HL-60 (cell line): ENCODE measurements at regions not wholly inside any gene's neighbourhood (a gene's known extent, or its start where the extent isn't known, plus 50 kb on each side); places are given as distances from the start of the nearest gene placed in this dataset.

Experiments used
- DNase-seq, 2 experiments: peaks; one replicate each; pipeline ENCODE4 v3.0.0-alpha.2; 2010 to 2020; ENCODE audit warnings: low read depth in 1 of 2, low spot score in 1 of 2
- H3K27ac ChIP-seq: fragments of 250-450 bp; sonication (Bioruptor Pico); replicated peaks from 2 replicates; pipeline ENCODE4 v1.5.1; 2020; ENCODE audit warnings: mild to moderate bottlenecking, moderate library complexity
- H3K27me3 ChIP-seq: fragments of 250-450 bp; sonication (Bioruptor Pico); 2 replicates; pipeline ENCODE4 v1.5.1; 2021; ENCODE audit warnings: mild to moderate bottlenecking, moderate library complexity; ENCODE audit not compliant: insufficient read depth, poor library complexity, severe bottlenecking
- H3K4me3 ChIP-seq: replicated peaks from 2 replicates; pipeline ENCODE4 v1.5.1; 2011; ENCODE audit warnings: mild to moderate bottlenecking, control low read depth, low read length; ENCODE audit not compliant: insufficient read depth
- CTCF ChIP-seq: IDR thresholded peaks from one replicate; pipeline ENCODE4 v1.5.1; 2011; ENCODE audit warnings: low read length, control low read depth, inconsistent platforms; ENCODE audit not compliant: insufficient read depth
- GABPA ChIP-seq: IDR thresholded peaks from 2 replicates; pipeline ENCODE4 v1.6.1; 2012; ENCODE audit warnings: low read depth
- POLR2AphosphoS5 ChIP-seq: IDR thresholded peaks from 2 replicates; pipeline ENCODE4 v1.6.1; 2012; ENCODE audit warnings: low read depth
- SPI1 ChIP-seq: IDR thresholded peaks from 2 replicates; pipeline ENCODE4 v1.6.1; 2012; ENCODE audit warnings: low read depth, mild to moderate bottlenecking, borderline replicate concordance
- TF ChIP-seq, protein P1 (sequence below): IDR thresholded peaks from 2 replicates; pipeline ENCODE4 v1.6.1; 2012; ENCODE audit warnings: low read depth; ENCODE audit not compliant: insufficient replicate concordance

- Histone ChIP-seq H3K27ac (no peak overlapping the region), H3K4me3 (no peak overlapping the region), H3K27me3 (no peaks in the 10 kb centered on the region)
- DNase-seq = no peak
- TF ChIP-seq GABPA = no peak
- TF ChIP-seq CTCF = no peak
- no peak for TF ChIP-seq POLR2AphosphoS5
- no peak for TF ChIP-seq SPI1
- TF ChIP-seq, protein P1, sequence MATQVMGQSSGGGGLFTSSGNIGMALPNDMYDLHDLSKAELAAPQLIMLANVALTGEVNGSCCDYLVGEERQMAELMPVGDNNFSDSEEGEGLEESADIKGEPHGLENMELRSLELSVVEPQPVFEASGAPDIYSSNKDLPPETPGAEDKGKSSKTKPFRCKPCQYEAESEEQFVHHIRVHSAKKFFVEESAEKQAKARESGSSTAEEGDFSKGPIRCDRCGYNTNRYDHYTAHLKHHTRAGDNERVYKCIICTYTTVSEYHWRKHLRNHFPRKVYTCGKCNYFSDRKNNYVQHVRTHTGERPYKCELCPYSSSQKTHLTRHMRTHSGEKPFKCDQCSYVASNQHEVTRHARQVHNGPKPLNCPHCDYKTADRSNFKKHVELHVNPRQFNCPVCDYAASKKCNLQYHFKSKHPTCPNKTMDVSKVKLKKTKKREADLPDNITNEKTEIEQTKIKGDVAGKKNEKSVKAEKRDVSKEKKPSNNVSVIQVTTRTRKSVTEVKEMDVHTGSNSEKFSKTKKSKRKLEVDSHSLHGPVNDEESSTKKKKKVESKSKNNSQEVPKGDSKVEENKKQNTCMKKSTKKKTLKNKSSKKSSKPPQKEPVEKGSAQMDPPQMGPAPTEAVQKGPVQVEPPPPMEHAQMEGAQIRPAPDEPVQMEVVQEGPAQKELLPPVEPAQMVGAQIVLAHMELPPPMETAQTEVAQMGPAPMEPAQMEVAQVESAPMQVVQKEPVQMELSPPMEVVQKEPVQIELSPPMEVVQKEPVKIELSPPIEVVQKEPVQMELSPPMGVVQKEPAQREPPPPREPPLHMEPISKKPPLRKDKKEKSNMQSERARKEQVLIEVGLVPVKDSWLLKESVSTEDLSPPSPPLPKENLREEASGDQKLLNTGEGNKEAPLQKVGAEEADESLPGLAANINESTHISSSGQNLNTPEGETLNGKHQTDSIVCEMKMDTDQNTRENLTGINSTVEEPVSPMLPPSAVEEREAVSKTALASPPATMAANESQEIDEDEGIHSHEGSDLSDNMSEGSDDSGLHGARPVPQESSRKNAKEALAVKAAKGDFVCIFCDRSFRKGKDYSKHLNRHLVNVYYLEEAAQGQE = no peak
These were observed 525.7 kb upstream of the CNTN5 start for GRCh38 chr11:98495016-98495415.

DNA sequence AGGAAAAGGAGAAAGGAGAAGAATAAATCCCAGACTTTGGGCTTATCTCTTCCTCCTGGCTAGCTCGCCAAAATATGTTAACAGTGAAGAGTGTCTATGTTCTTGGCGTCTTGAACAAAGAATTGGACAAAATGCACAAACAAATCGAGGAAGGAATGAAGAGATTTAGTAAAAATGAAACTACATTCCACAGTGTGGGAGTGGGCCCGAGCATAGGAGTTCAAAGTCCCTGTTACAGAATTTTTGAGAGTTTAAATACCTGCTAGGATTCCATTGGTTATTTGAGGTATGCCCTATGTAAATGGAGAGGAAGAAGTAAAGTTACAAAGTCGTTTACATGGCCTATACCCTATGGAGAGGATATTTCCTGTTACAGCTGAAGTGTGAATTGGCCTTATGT is 525.1 kb upstream of the CNTN5 start:
- DNase-seq = no peak
- no peaks in the 10 kb centered on the region for H3K27me3 ChIP-seq
- H3K4me3 ChIP-seq = no peak overlapping the region
- no peak overlapping the region for H3K27ac ChIP-seq
- no peak for TF ChIP-seq CTCF
- TF ChIP-seq, protein P1 = no peak
- no peak for TF ChIP-seq POLR2AphosphoS5
- TF ChIP-seq SPI1 = no peak
- no peak for TF ChIP-seq GABPA

- H3K4me3 ChIP-seq = no peak overlapping the region
- H3K27ac ChIP-seq = no peak overlapping the region
- no peaks in the 10 kb centered on the region for H3K27me3 ChIP-seq
- TF ChIP-seq POLR2AphosphoS5 (no peak), CTCF (no peak), GABPA (no peak), SPI1 (no peak)
- TF ChIP-seq, protein P1 = no peak
- no peak for DNase-seq
These were observed 513.5 kb upstream of the CNTN5 start for GRCh38 chr11:98507208-98507607.
